Colonic mucosa (tissue), 4 donors: ENCODE measurements at regions not wholly inside any gene's neighbourhood (a gene's known extent, or its start where the extent isn't known, plus 50 kb on each side); places are given as distances from the start of the nearest gene placed in this dataset.

Source experiments
- DNase-seq: peaks from one replicate; pipeline ENCODE4 v3.0.0-alpha.2; 2020
- H3K27ac ChIP-seq: fragments of 200-600 bp; one replicate; pipeline ENCODE4 v1.8.0; 2021
- H3K27me3 ChIP-seq: fragments of 200-600 bp; one replicate; pipeline ENCODE4 v1.8.0; 2021
- H3K36me3 ChIP-seq: fragments of 200-600 bp; one replicate; pipeline ENCODE4 v1.8.0; 2021
- H3K4me1 ChIP-seq: fragments of 200-600 bp; one replicate; pipeline ENCODE4 v1.8.0; 2021; ENCODE audit warnings: mild to moderate bottlenecking
- H3K4me3 ChIP-seq: fragments of 200-600 bp; one replicate; pipeline ENCODE4 v1.8.0; 2021
- H3K9ac ChIP-seq, 2 donors: one replicate each; pipeline ENCODE4 v1.7.0; 2013; ENCODE audit warnings: control low read depth in 2 of 2, low read depth in 2 of 2, low read length in 2 of 2
- H3K9me3 ChIP-seq: fragments of 200-600 bp; one replicate; pipeline ENCODE4 v1.8.0; 2021
- intact Hi-C: fragments of 100-400 bp; cut with DNase I; formaldehyde crosslinking; loops from one replicate; pipeline ENCODE4 v1.14.1; 2022
- TF ChIP-seq, protein P1 (sequence below): fragments of 200-600 bp; IDR thresholded peaks from one replicate; pipeline ENCODE4 v1.8.0; 2022; ENCODE audit warnings: antibody characterized with exemption, mild to moderate bottlenecking
- donor health status: healthy.
- donor health status: DM: no; HTN: no; CAD: no.
- donor health status: DM: no; HTN: no; CAD: no.

DNA sequence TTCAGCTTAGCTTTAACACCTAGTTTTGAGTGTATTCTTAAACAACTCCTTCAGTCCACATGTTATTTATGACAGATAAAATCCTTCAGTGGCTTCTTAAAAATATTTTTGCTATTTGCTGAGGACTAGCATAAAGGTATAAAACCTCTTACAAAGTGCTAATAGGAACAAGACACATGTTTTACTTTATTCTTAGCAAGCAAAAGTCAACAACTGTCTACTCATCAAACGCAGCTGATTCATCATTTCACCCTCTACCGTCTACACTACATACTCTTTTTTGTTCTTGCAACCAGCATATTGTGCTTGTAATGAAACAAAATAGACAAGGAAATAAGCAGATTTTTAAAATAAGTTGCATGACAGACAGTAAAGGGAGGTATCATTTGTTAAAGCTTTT lies 319.7 kb downstream of the SNX13 start:
- TF ChIP-seq, protein P1, sequence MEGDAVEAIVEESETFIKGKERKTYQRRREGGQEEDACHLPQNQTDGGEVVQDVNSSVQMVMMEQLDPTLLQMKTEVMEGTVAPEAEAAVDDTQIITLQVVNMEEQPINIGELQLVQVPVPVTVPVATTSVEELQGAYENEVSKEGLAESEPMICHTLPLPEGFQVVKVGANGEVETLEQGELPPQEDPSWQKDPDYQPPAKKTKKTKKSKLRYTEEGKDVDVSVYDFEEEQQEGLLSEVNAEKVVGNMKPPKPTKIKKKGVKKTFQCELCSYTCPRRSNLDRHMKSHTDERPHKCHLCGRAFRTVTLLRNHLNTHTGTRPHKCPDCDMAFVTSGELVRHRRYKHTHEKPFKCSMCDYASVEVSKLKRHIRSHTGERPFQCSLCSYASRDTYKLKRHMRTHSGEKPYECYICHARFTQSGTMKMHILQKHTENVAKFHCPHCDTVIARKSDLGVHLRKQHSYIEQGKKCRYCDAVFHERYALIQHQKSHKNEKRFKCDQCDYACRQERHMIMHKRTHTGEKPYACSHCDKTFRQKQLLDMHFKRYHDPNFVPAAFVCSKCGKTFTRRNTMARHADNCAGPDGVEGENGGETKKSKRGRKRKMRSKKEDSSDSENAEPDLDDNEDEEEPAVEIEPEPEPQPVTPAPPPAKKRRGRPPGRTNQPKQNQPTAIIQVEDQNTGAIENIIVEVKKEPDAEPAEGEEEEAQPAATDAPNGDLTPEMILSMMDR, result no peak
- no peak overlapping the region for H3K4me3 ChIP-seq
- no peak overlapping the region for H3K27ac ChIP-seq
- no peaks in the 10 kb centered on the region for H3K36me3 ChIP-seq
- no peaks in the 10 kb centered on the region for H3K4me1 ChIP-seq
- no peak overlapping the region for H3K9ac ChIP-seq
- intact Hi-C loops, result no loop called here
- no peaks in the 10 kb centered on the region for H3K9me3 ChIP-seq
- H3K27me3 ChIP-seq, result no peaks in the 10 kb centered on the region
- no peak for DNase-seq

DNA sequence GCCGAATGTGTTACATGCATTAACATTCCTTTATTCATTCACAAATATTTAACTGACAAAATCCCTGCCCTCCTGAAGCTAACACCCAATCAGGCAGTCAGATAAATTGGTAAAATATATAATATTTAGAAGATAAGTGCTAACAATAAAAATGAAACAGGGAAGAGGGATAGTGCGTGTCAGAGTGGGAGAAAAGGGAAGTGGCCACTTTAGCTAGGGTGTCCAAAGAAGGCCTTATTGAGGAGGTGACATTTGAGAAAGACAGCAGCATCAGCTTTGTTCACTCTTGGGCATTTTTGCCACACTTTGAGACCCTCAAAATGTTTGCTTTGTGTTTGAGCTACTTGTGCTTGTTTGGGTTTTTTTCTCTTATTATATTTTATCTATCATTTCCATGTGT lies 317.8 kb downstream of the SNX13 start:
- Histone ChIP-seq H3K4me3 (no peak overlapping the region), H3K27me3 (no peaks in the 10 kb centered on the region), H3K27ac (no peak overlapping the region), H3K9ac (no peak overlapping the region), H3K36me3 (no peaks in the 10 kb centered on the region), H3K4me1 (no peaks in the 10 kb centered on the region), H3K9me3 (no peaks in the 10 kb centered on the region)
- intact Hi-C loops, result no loop called here
- TF ChIP-seq, protein P1, result no peak
- no peak for DNase-seq

DNA sequence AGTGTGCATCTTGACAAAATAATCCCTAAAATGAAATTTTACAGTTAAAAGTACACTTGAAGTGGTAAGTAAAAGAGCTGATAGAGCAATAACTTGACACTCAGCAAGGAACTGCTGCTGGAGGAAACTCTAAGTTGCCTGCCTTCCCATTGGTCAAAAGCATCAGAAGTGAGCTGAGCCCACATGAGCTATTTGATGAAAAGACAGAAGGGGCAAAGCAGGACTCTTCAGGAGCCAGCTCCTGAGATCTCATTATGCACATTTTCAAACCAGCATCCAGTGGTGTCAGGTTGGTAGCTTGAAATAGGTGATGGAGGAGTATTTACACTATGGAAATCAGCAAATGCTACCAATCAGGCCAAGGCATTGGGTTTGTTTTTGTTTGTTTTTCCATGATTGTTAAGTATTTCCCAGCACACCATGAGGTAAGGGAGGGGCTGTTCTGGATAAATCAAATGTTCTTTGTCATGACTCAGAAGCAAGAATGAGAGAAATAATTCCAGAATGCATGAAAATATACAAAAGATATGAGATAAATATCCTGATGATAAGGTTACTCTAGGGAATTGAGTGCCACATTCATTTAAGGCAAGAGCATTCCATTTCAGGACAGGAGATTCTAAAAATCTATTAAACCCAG lies 316.6 kb downstream of the SNX13 start:
- H3K27ac ChIP-seq, result no peak overlapping the region

DNA sequence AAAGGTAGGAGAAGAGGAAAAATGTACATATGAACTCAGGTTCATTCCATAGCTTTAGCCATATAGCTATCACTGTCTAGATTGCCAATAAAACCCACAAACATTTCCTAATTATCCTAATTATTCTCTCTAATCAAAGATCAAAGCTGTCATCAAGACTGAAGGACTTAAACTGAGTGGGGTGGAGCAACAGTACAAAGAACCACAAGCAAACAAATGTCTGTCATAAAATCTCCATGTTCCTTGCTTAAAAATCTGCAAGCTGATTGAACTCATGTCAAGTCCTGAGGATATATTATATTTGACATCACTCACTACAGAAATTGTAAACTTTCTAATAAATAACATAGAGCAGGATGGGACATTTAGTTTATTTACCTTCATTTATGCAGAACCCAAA lies 315.9 kb downstream of the SNX13 start:
- DNase-seq, result no peak

More for the DNA sequence above, 316.6 kb downstream of the SNX13 start:
- Histone ChIP-seq H3K4me1 (no peaks in the 10 kb centered on the region), H3K36me3 (no peaks in the 10 kb centered on the region), H3K27me3 (no peaks in the 10 kb centered on the region), H3K9me3 (no peaks in the 10 kb centered on the region), H3K9ac (no peak overlapping the region), H3K4me3 (no peak overlapping the region)
- intact Hi-C loops, result no loop called here
- DNase-seq, result no peak
- TF ChIP-seq, protein P1, result no peak

DNA sequence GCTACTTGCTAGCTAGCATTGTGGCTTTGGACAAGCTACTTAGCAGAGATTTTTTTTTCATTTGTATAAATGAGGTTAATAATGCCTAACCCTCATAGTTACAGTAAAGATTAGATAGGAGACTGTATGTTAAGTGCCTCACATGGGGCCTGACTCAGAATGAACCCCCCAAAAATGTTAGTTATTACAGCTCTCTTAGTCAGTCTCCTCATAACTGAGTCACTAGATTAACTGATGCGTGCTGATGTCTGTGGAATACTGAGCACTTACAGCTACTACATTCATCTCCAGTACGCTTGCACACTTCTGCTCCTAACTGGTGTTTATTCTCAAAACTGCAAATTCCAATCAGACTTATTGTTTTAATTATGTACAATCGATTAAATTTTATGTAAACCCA lies 315.3 kb downstream of the SNX13 start:
- intact Hi-C loops, result no loop called here
- no peaks in the 10 kb centered on the region for H3K27me3 ChIP-seq

More for the DNA sequence above, 315.9 kb downstream of the SNX13 start:
- Histone ChIP-seq H3K9me3 (no peaks in the 10 kb centered on the region), H3K9ac (no peak overlapping the region), H3K36me3 (no peaks in the 10 kb centered on the region), H3K27me3 (no peaks in the 10 kb centered on the region), H3K4me3 (no peak overlapping the region), H3K27ac (no peak overlapping the region), H3K4me1 (no peaks in the 10 kb centered on the region)
- TF ChIP-seq, protein P1, result no peak
- intact Hi-C loops, result no loop called here

More for the DNA sequence above, 315.3 kb downstream of the SNX13 start:
- Histone ChIP-seq H3K4me3 (no peak overlapping the region), H3K9me3 (no peaks in the 10 kb centered on the region), H3K27ac (no peak overlapping the region), H3K4me1 (no peaks in the 10 kb centered on the region), H3K36me3 (no peaks in the 10 kb centered on the region), H3K9ac (no peak overlapping the region)
- TF ChIP-seq, protein P1, result no peak
- DNase-seq, result no peak
